GM13976 (cell line): ENCODE measurements at regions not wholly inside any gene's neighbourhood (a gene's known extent, or its start where the extent isn't known, plus 50 kb on each side); places are given as distances from the start of the nearest gene placed in this dataset.

Experiments used
- DNase-seq: peaks from one replicate; pipeline ENCODE4 v3.0.0; 2012; ENCODE audit warnings: low spot score
- CTCF ChIP-seq: IDR thresholded peaks from 2 replicates; pipeline ENCODE4 v1.5.1; 2012; ENCODE audit warnings: borderline replicate concordance, mild to moderate bottlenecking; ENCODE audit not compliant: insufficient read depth; ENCODE audit errors: extremely low read depth, missing control alignments, control extremely low read depth
- in situ Hi-C: fragments of 300-500 bp; cut with MboI; formaldehyde crosslinking; loops from one replicate; pipeline ENCODE4 v1.12.0; 2022; ENCODE audit warnings: low sequenced_read_pairs, mixed read lengths, inconsistent platforms; ENCODE audit not compliant: unreplicated experiment

- no peak for DNase-seq
- in situ Hi-C loops: no loop called here
- TF ChIP-seq CTCF: no peak
Measured at GRCh38 chr7:68414631-68415425, 1183.4 kb upstream of the AUTS2 start.

DNA sequence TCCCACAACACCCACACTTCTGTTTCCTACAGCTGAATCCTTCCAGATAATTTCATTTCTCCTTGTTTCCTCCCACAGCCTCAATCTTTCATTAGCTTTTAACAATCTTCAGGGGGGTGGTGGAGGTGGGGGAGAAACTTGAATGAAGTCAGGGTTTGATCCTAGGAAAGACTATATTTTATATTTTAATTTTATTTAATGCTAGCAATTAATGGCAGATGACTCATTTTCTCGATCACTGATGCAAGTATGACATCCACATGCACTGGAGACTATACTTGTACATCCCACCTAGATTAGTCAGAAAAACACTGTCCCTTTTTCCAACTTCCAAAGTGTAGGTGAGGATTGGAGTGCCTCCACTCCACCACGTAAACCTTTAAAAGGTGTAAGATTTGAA, 1181.3 kb upstream of the AUTS2 start:
- DNase-seq: no peak
- TF ChIP-seq CTCF: no peak
- in situ Hi-C loops: no loop called here

DNA sequence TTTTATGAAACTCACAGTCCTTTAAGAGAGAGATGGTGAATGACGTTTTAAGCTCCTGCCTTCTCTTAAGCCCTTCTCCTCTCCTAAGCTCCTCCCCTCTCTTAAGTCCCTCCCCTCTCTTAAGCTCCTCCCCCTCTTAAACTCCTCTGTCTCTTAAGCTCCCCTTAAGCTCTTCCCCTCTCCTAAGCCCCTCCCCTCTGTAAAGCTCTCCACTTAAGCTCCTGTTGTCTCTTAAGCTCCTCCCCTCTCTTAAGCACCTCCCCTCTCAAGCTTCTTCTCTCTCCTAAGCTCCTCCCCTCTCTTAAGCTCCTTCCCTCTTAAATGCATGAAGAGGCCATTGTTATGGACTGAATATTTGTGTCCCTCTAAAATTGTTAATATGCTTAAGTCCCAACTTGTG, 1180.6 kb upstream of the AUTS2 start:
- no peak for DNase-seq
- no peak for TF ChIP-seq CTCF
- in situ Hi-C loops: no loop called here

DNA sequence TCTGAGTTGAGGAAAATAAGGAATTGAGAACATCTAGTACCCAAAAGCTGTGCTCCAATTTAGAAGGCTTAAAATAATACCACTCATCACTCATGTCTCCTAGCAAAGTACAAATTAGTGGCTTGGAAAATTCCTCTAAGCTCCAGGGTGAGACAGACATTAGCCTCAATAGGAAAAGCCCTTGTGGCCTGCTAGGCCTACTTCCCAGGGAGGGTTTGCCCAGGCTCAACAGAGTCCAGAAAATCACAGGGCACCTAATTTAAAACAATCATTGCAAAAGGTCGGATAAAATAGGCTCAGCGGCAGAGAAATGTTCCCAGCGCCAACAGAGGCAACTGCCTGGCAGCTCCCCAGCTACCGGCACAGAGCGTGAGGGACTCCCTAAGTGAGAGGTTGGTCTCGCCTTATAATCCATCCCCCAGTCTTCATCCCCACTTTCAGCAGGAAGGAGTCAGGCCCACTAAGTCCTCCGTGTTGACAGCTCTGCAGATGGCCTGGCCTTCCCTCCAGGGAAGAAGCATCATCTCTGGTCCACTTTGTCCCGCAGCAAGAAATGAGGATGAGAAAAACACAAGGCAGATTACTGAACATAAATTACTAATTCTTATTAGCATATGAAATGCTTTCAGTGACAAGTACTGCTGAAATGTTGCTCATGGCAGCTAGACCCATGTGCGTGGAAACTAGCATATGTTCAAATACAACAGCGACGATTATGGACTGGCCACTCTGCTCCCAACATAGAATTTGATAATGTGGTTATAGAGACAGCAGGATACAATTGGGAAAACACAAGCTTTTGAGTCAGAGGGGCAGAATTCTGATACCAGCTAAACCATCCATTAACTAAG, 1177.7 kb upstream of the AUTS2 start:
- no peak for TF ChIP-seq CTCF
- no peak for DNase-seq
- in situ Hi-C loops: no loop called here

- TF ChIP-seq CTCF: no peak
- no peak for DNase-seq
- in situ Hi-C loops: no loop called here
Measured at GRCh38 chr7:68421712-68422111, 1176.6 kb upstream of the AUTS2 start.

GRCh38 chr7:68422281-68422680, 1176.0 kb upstream of the AUTS2 start:
- no peak for TF ChIP-seq CTCF
- DNase-seq: no peak
- in situ Hi-C loops: no loop called here
